Prostate gland (tissue), 2 donors: ENCODE measurements at regions not wholly inside any gene's neighbourhood (a gene's known extent, or its start where the extent isn't known, plus 50 kb on each side); places are given as distances from the start of the nearest gene placed in this dataset.

Source experiments
- DNase-seq: peaks from one replicate; pipeline ENCODE4 v3.0.0-alpha.2; 2019; ENCODE audit warnings: low spot score
- H3K27ac ChIP-seq, 2 donors: fragments of 200-600 bp; sonication (generic); 2 replicates each; pipeline ENCODE4 v1.5.1; 2017 to 2019
- H3K27me3 ChIP-seq: fragments of 200-600 bp; sonication (generic); replicated peaks from 2 replicates; pipeline ENCODE4 v1.5.1; 2019; ENCODE audit not compliant: insufficient read depth
- H3K36me3 ChIP-seq, 2 donors: fragments of 200-600 bp; sonication (generic); 1 replicate in 1 of 2; 2 replicates in 1 of 2; pipeline versions ENCODE4 v1.5.1 to v1.8.1; 2017 to 2019
- H3K4me1 ChIP-seq: fragments of 200-600 bp; sonication (generic); replicated peaks from 2 replicates; pipeline ENCODE4 v1.5.1; 2019
- H3K4me3 ChIP-seq, 2 donors: fragments of 200-600 bp; sonication (generic); 2 replicates each; pipeline ENCODE4 v1.5.1; 2017 to 2019
- H3K9me3 ChIP-seq: fragments of 200-600 bp; sonication (generic); 2 replicates; pipeline ENCODE4 v1.5.1; 2017
- CTCF ChIP-seq, 4 experiments: fragments of 200-600 bp in 2 of 4; fragments of 450-650 bp in 2 of 4; sonication (generic) in 2 of 4; IDR thresholded peaks; 1 replicate in 3 of 4; 2 replicates in 1 of 4; pipeline ENCODE4 v1.5.1; 2016 to 2019; ENCODE audit warnings: antibody characterized with exemption in 4 of 4, mild to moderate bottlenecking in 2 of 4, moderate library complexity in 2 of 4
- POLR2A ChIP-seq: fragments of 450-650 bp; IDR thresholded peaks from one replicate; pipeline ENCODE4 v1.6.1; 2016; ENCODE audit warnings: antibody characterized with exemption, mild to moderate bottlenecking
- POLR2AphosphoS5 ChIP-seq: sonication (generic); formaldehyde crosslinking; IDR thresholded peaks from one replicate; pipeline ENCODE4 v1.6.1; 2017; ENCODE audit warnings: antibody characterized with exemption
- WGBS: methylation state at CpG from one replicate; pipeline ENCODE4 v1.1.5; 2018; 5-methylcytosine and 5-hydroxymethylcytosine counted together
- intact Hi-C: fragments of 100-400 bp; cut with DNase I; formaldehyde crosslinking; loops from one replicate; pipeline ENCODE4 v1.14.2; 2022

GRCh38 chr1:234745844-234746797 lies 136.1 kb upstream of the IRF2BP2 start:
- no peak for DNase-seq
- H3K27ac ChIP-seq = no peak overlapping the region
- intact Hi-C loops = no loop called here

GRCh38 chr1:234745276-234745675 lies 135.3 kb upstream of the IRF2BP2 start:
- no peak overlapping the region for H3K4me3 ChIP-seq
- no peaks in the 10 kb centered on the region for H3K27me3 ChIP-seq
- peaks cover 7% of the 10 kb centered on the region for H3K4me1 ChIP-seq
- TF ChIP-seq POLR2AphosphoS5 (no peak), POLR2A (no peak), CTCF (IDR thresholded peaks at IDR 0.05) (no peak)
- intact Hi-C loops = no loop called here
- DNase-seq = no peak
- no peaks in the 10 kb centered on the region for H3K36me3 ChIP-seq
- WGBS = 87% methylated on average over 11 of the region's 11 CpGs
- H3K9me3 ChIP-seq = no peaks in the 10 kb centered on the region
- H3K27ac ChIP-seq = no peak overlapping the region

More at GRCh38 chr1:234745844-234746797, 136.1 kb upstream of the IRF2BP2 start:
- Histone ChIP-seq H3K36me3 (no peaks in the 10 kb centered on the region), H3K4me1 (peaks cover 7% of the 10 kb centered on the region), H3K9me3 (no peaks in the 10 kb centered on the region), H3K27me3 (no peaks in the 10 kb centered on the region), H3K4me3 (no peak overlapping the region)
- TF ChIP-seq POLR2A (no peak), POLR2AphosphoS5 (no peak)
- 69% methylated on average over 15 of the region's 15 CpGs for WGBS

- 18% methylated on average over 18 of the region's 18 CpGs for WGBS
- Histone ChIP-seq H3K27me3 (no peaks in the 10 kb centered on the region), H3K36me3 (no peaks in the 10 kb centered on the region), H3K27ac (peak overlapping the region; percentile 19 to 57), H3K4me1 (peaks cover 7% of the 10 kb centered on the region), H3K9me3 (no peaks in the 10 kb centered on the region), H3K4me3 (no peak overlapping the region)
- no peak for DNase-seq
- no peak for TF ChIP-seq POLR2A
- TF ChIP-seq CTCF (IDR thresholded peaks at IDR 0.05) = no peak
- no peak for TF ChIP-seq POLR2AphosphoS5
- intact Hi-C loops = no loop called here
Measured at GRCh38 chr1:234743791-234744611, 134.0 kb upstream of the IRF2BP2 start.

DNA sequence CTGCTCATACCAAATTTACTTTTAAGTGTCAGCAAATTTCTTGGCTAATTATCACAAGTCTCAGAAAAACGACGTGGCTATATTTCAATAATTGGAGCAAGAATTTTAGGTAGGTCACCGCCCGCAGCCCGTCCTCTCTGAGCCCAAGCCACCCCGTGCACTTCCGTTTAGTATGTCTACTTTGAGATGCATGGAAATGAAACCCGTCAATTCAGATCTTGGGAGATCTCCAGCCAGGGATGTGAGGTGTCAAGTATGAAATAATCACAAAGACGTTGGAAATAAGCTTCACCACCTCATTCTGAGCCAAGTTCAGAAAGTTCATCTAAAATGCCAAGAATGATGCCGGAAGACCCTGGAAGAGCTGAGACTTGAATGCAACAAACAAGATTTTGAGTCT lies 132.6 kb upstream of the IRF2BP2 start:
- Histone ChIP-seq H3K4me1 (peaks cover 7% of the 10 kb centered on the region), H3K9me3 (no peaks in the 10 kb centered on the region), H3K27me3 (no peaks in the 10 kb centered on the region), H3K27ac (no peak overlapping the region), H3K4me3 (no peak overlapping the region), H3K36me3 (no peaks in the 10 kb centered on the region)
- intact Hi-C loops = no loop called here
- no peak for DNase-seq
- 76% methylated on average over 10 of the region's 10 CpGs for WGBS
- TF ChIP-seq POLR2AphosphoS5 = no peak
- no peak for TF ChIP-seq POLR2A
- TF ChIP-seq CTCF (IDR thresholded peaks at IDR 0.05) = no peak

- Histone ChIP-seq H3K9me3 (no peaks in the 10 kb centered on the region), H3K4me3 (no peak overlapping the region), H3K36me3 (no peaks in the 10 kb centered on the region), H3K27me3 (no peaks in the 10 kb centered on the region), H3K27ac (no peak overlapping the region), H3K4me1 (no peaks in the 10 kb centered on the region)
- 82% methylated on average over 6 of the region's 6 CpGs for WGBS
- intact Hi-C loops = no loop called here
- TF ChIP-seq POLR2AphosphoS5 (no peak), POLR2A (no peak), CTCF (IDR thresholded peaks at IDR 0.05) (no peak)
- DNase-seq = no peak
Measured at GRCh38 chr1:234737967-234738314, 128.0 kb upstream of the IRF2BP2 start.
